MM.1S (cell line): ENCODE measurements at regions not wholly inside any gene's neighbourhood (a gene's known extent, or its start where the extent isn't known, plus 50 kb on each side); places are given as distances from the start of the nearest gene placed in this dataset.

Experiments
- DNase-seq: peaks from one replicate; pipeline ENCODE4 v3.0.0-alpha.2; 2015
- H2AFZ ChIP-seq: fragments of 300-600 bp; sonication (generic); 2 replicates; pipeline ENCODE4 v1.6.0; 2016; ENCODE audit warnings: antibody characterized with exemption, low read length
- H3F3A ChIP-seq: fragments of 300-600 bp; sonication (generic); 2 replicates; pipeline ENCODE4 v1.6.1; 2016; ENCODE audit warnings: mild to moderate bottlenecking, antibody characterized with exemption, low read length, moderate library complexity, mixed read lengths; ENCODE audit not compliant: insufficient read depth
- H3K27ac ChIP-seq: fragments of 300-600 bp; sonication (generic); 2 replicates; pipeline ENCODE4 v1.5.1; 2016; ENCODE audit warnings: mild to moderate bottlenecking, low read length
- H3K27me3 ChIP-seq: fragments of 300-600 bp; sonication (generic); replicated peaks from 2 replicates; pipeline ENCODE4 v1.6.0; 2016; ENCODE audit warnings: low read length; ENCODE audit not compliant: insufficient read depth
- H3K36me3 ChIP-seq: fragments of 300-600 bp; sonication (generic); replicated peaks from 2 replicates; pipeline ENCODE4 v1.6.1; 2016; ENCODE audit warnings: mild to moderate bottlenecking, low read length, mixed read lengths; ENCODE audit not compliant: insufficient read depth
- H3K4me1 ChIP-seq: fragments of 300-600 bp; sonication (generic); 2 replicates; pipeline ENCODE4 v1.6.1; 2016; ENCODE audit warnings: low read length, mixed read lengths
- H3K4me2 ChIP-seq: fragments of 300-600 bp; sonication (generic); 2 replicates; pipeline ENCODE4 v1.6.0; 2016; ENCODE audit warnings: low read depth, low read length
- H3K4me3 ChIP-seq: fragments of 300-600 bp; sonication (generic); 2 replicates; pipeline ENCODE4 v1.5.1; 2016; ENCODE audit warnings: low read length, mixed read lengths
- H3K79me2 ChIP-seq: fragments of 300-600 bp; sonication (generic); 2 replicates; pipeline ENCODE4 v1.6.1; 2016; ENCODE audit warnings: mixed run types, low read length, mixed read lengths
- H3K9ac ChIP-seq: fragments of 300-600 bp; sonication (generic); 2 replicates; pipeline ENCODE4 v1.6.1; 2016; ENCODE audit warnings: low read length, mixed read lengths
- H3K9me2 ChIP-seq: fragments of 300-600 bp; sonication (generic); replicated peaks from 2 replicates; pipeline ENCODE4 v1.6.1; 2016; ENCODE audit warnings: mild to moderate bottlenecking, low read length, mixed read lengths; ENCODE audit not compliant: insufficient read depth
- H3K9me3 ChIP-seq: fragments of 300-600 bp; sonication (generic); replicated peaks from 2 replicates; pipeline ENCODE4 v1.6.1; 2016; ENCODE audit warnings: mild to moderate bottlenecking, low read length, mixed read lengths; ENCODE audit not compliant: insufficient read depth
- H4K20me1 ChIP-seq: fragments of 300-600 bp; sonication (generic); 2 replicates; pipeline ENCODE4 v1.6.1; 2016; ENCODE audit warnings: mild to moderate bottlenecking, low read length, moderate library complexity, mixed read lengths; ENCODE audit not compliant: insufficient read depth
- CTCF ChIP-seq: fragments of 300-600 bp; sonication (generic); IDR thresholded peaks from 2 replicates; pipeline ENCODE4 v1.5.1; 2016; ENCODE audit warnings: antibody characterized with exemption, low read length, mixed read lengths
- EZH2 ChIP-seq: fragments of 300-600 bp; sonication (generic); optimal IDR thresholded peaks from 2 replicates; pipeline ENCODE3; 2017; ENCODE audit warnings: low read depth, mild to moderate bottlenecking, antibody characterized with exemption, low read length, mixed read lengths
- EZH2phosphoT487 ChIP-seq: fragments of 300-600 bp; sonication (generic); IDR thresholded peaks from 2 replicates; pipeline ENCODE4 v1.6.1; 2018; ENCODE audit warnings: antibody characterized with exemption, low read length

DNA sequence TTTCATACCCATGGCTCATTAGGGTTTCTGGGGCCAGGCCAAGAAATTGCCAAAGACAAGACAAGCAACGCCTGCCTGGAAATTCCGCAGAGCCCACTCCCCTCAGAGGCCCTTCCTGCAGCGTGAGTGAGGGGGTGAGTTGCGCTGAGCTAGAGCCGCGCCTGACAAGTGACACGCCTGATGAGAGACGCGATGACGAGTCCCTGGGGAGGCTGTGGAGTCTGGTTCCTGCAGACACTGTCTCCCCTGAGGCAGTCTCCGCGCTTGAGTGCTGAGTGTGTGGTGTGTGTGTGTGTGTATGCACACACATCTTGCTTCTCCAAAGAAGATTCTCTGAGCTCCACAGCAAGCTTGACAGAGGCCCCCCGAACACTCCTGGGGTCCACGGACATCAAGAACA lies 269.8 kb downstream of the BCOR start:
- Histone ChIP-seq H3K27me3 (no peaks in the 10 kb centered on the region), H4K20me1 (no peaks in the 10 kb centered on the region), H3K9ac (no peak overlapping the region), H3K4me3 (no peak overlapping the region), H3K27ac (no peak overlapping the region), H3F3A (no peaks in the 10 kb centered on the region), H3K9me3 (no peaks in the 10 kb centered on the region), H3K36me3 (no peaks in the 10 kb centered on the region), H3K4me2 (no peak overlapping the region), H2AFZ (no peak overlapping the region), H3K79me2 (no peaks in the 10 kb centered on the region), H3K4me1 (no peaks in the 10 kb centered on the region), H3K9me2 (no peaks in the 10 kb centered on the region)
- no peak for TF ChIP-seq CTCF
- no peak for TF ChIP-seq EZH2phosphoT487
- TF ChIP-seq EZH2, result no peak
- DNase-seq, result no peak

GRCh38 chrX:39828971-39829370 lies 268.8 kb downstream of the BCOR start:
- no peaks in the 10 kb centered on the region for H3K27me3 ChIP-seq
- no peaks in the 10 kb centered on the region for H3K9me3 ChIP-seq
- no peak for DNase-seq
- H3F3A ChIP-seq, result no peaks in the 10 kb centered on the region
- H3K4me1 ChIP-seq, result no peaks in the 10 kb centered on the region
- TF ChIP-seq EZH2phosphoT487 (no peak), CTCF (no peak), EZH2 (no peak)
- no peak overlapping the region for H3K4me2 ChIP-seq
- H3K79me2 ChIP-seq, result no peaks in the 10 kb centered on the region
- H3K9me2 ChIP-seq, result no peaks in the 10 kb centered on the region
- no peaks in the 10 kb centered on the region for H4K20me1 ChIP-seq
- H3K36me3 ChIP-seq, result no peaks in the 10 kb centered on the region
- no peak overlapping the region for H3K4me3 ChIP-seq
- no peak overlapping the region for H2AFZ ChIP-seq
- H3K27ac ChIP-seq, result no peak overlapping the region
- H3K9ac ChIP-seq, result no peak overlapping the region

DNA sequence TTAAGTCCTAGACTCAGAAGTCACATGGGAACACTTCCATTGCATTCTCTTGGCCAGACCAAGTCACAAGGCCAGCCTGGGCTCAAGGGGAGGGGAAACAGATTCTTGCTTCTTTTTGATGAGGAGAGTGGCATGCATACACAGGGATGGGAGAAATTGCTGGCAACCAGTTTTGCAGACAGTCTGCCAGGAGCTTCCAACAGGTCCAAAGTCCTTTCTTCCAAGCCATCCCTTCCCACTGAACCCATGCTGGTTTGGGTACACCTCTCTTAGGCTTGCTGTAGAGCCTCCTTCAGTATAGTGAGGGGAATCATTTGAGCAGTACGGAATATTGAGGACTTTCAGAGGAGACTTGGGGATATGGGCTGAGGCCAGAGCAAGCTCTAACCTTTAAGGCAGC lies 267.8 kb downstream of the BCOR start:
- H3K9me3 ChIP-seq, result no peaks in the 10 kb centered on the region
- no peak for DNase-seq
- no peak overlapping the region for H2AFZ ChIP-seq
- no peak overlapping the region for H3K27ac ChIP-seq
- H3K27me3 ChIP-seq, result no peaks in the 10 kb centered on the region
- TF ChIP-seq CTCF, result no peak
- TF ChIP-seq EZH2, result no peak
- TF ChIP-seq EZH2phosphoT487, result no peak
- H3K79me2 ChIP-seq, result no peaks in the 10 kb centered on the region
- no peak overlapping the region for H3K4me3 ChIP-seq
- H4K20me1 ChIP-seq, result no peaks in the 10 kb centered on the region
- H3K4me1 ChIP-seq, result no peaks in the 10 kb centered on the region
- no peaks in the 10 kb centered on the region for H3F3A ChIP-seq
- H3K36me3 ChIP-seq, result no peaks in the 10 kb centered on the region
- H3K9me2 ChIP-seq, result no peaks in the 10 kb centered on the region
- no peak overlapping the region for H3K9ac ChIP-seq
- no peak overlapping the region for H3K4me2 ChIP-seq

- Histone ChIP-seq H3K79me2 (no peaks in the 10 kb centered on the region), H3K9me3 (no peaks in the 10 kb centered on the region), H3K27ac (no peak overlapping the region), H3K4me2 (no peak overlapping the region), H3K9me2 (no peaks in the 10 kb centered on the region), H3F3A (no peaks in the 10 kb centered on the region), H4K20me1 (no peaks in the 10 kb centered on the region), H3K9ac (no peak overlapping the region), H2AFZ (no peak overlapping the region), H3K36me3 (no peaks in the 10 kb centered on the region), H3K27me3 (no peaks in the 10 kb centered on the region), H3K4me1 (no peaks in the 10 kb centered on the region), H3K4me3 (no peak overlapping the region)
- DNase-seq, result no peak
- TF ChIP-seq CTCF (no peak), EZH2 (no peak), EZH2phosphoT487 (no peak)
These were observed 267.3 kb downstream of the BCOR start for GRCh38 chrX:39830414-39830813.
